KMS-11 (cell line): ENCODE measurements at regions not wholly inside any gene's neighbourhood (a gene's known extent, or its start where the extent isn't known, plus 50 kb on each side); places are given as distances from the start of the nearest gene placed in this dataset.

Experiments used
- H2AFZ ChIP-seq: fragments of 200-600 bp; sonication (generic); 2 replicates; pipeline ENCODE4 v1.6.1; 2016; ENCODE audit warnings: antibody characterized with exemption, mixed run types, low read depth
- H3K27ac ChIP-seq: fragments of 200-600 bp; sonication (generic); 2 replicates; pipeline ENCODE4 v1.6.1; 2016; ENCODE audit warnings: mild to moderate bottlenecking, mixed run types
- H3K27me3 ChIP-seq: fragments of 200-600 bp; sonication (generic); 2 replicates; pipeline ENCODE4 v1.6.1; 2017; ENCODE audit warnings: mild to moderate bottlenecking, low read depth, mixed run types, moderate library complexity; ENCODE audit not compliant: insufficient read depth
- H3K36me3 ChIP-seq: fragments of 200-600 bp; sonication (generic); 2 replicates; pipeline ENCODE4 v1.6.1; 2017; ENCODE audit warnings: mild to moderate bottlenecking, mixed run types; ENCODE audit not compliant: insufficient read depth
- H3K4me1 ChIP-seq: fragments of 200-600 bp; sonication (generic); 2 replicates; pipeline ENCODE4 v1.6.1; 2016; ENCODE audit warnings: mild to moderate bottlenecking, low read depth, mixed run types; ENCODE audit not compliant: poor library complexity, severe bottlenecking
- H3K4me2 ChIP-seq: fragments of 200-600 bp; sonication (generic); 2 replicates; pipeline ENCODE4 v1.7.0; 2016; ENCODE audit warnings: mild to moderate bottlenecking, mixed run types
- H3K4me3 ChIP-seq: fragments of 200-600 bp; sonication (generic); IDR thresholded peaks from 2 replicates; pipeline ENCODE4 v1.6.1; 2017; ENCODE audit warnings: low read depth, low read length, mixed read lengths; ENCODE audit not compliant: insufficient read depth
- H3K79me2 ChIP-seq: fragments of 200-600 bp; sonication (generic); 2 replicates; pipeline ENCODE4 v1.6.1; 2016; ENCODE audit warnings: low read depth, mixed run types; ENCODE audit not compliant: insufficient read depth
- H3K9ac ChIP-seq: fragments of 200-600 bp; sonication (generic); 2 replicates; pipeline ENCODE4 v1.6.1; 2016; ENCODE audit warnings: mild to moderate bottlenecking, mixed run types
- H4K20me1 ChIP-seq: fragments of 200-600 bp; sonication (generic); 2 replicates; pipeline ENCODE4 v1.6.1; 2016; ENCODE audit warnings: mild to moderate bottlenecking, mixed run types; ENCODE audit not compliant: insufficient read depth
- CTCF ChIP-seq: fragments of 200-600 bp; sonication (generic); conservative IDR thresholded peaks from 2 replicates; pipeline ENCODE4 v1.6.1; 2017; ENCODE audit warnings: low read depth, mild to moderate bottlenecking, antibody characterized with exemption, low read length, moderate library complexity, mixed read lengths

GRCh38 chrX:109848461-109849050 lies 115.5 kb upstream of the ACSL4 start:
- no peaks in the 10 kb centered on the region for H4K20me1 ChIP-seq
- H3K36me3 ChIP-seq, result no peaks in the 10 kb centered on the region
- H2AFZ ChIP-seq, result no peak overlapping the region
- no peaks in the 10 kb centered on the region for H3K27me3 ChIP-seq
- H3K79me2 ChIP-seq, result no peaks in the 10 kb centered on the region
- TF ChIP-seq CTCF, result no peak
- no peak overlapping the region for H3K4me2 ChIP-seq
- no peaks in the 10 kb centered on the region for H3K4me1 ChIP-seq
- no peak overlapping the region for H3K4me3 ChIP-seq
- H3K27ac ChIP-seq, result no peak overlapping the region
- no peak overlapping the region for H3K9ac ChIP-seq

GRCh38 chrX:109854096-109854495 lies 121.0 kb upstream of the ACSL4 start:
- no peaks in the 10 kb centered on the region for H3K79me2 ChIP-seq
- no peaks in the 10 kb centered on the region for H3K4me1 ChIP-seq
- TF ChIP-seq CTCF, result no peak
- H3K27ac ChIP-seq, result no peak overlapping the region
- no peak overlapping the region for H3K9ac ChIP-seq
- H3K36me3 ChIP-seq, result no peaks in the 10 kb centered on the region
- H3K4me3 ChIP-seq, result no peak overlapping the region
- no peaks in the 10 kb centered on the region for H4K20me1 ChIP-seq
- H3K27me3 ChIP-seq, result no peaks in the 10 kb centered on the region
- H2AFZ ChIP-seq, result no peak overlapping the region
- no peak overlapping the region for H3K4me2 ChIP-seq

- Histone ChIP-seq H3K4me3 (no peak overlapping the region), H3K27me3 (no peaks in the 10 kb centered on the region), H3K79me2 (no peaks in the 10 kb centered on the region), H3K4me1 (no peaks in the 10 kb centered on the region), H4K20me1 (no peaks in the 10 kb centered on the region), H3K4me2 (no peak overlapping the region), H3K36me3 (no peaks in the 10 kb centered on the region), H3K27ac (no peak overlapping the region), H3K9ac (no peak overlapping the region), H2AFZ (no peak overlapping the region)
- no peak for TF ChIP-seq CTCF
Measured at GRCh38 chrX:109855501-109855900, 122.4 kb upstream of the ACSL4 start.

GRCh38 chrX:109856974-109857373 lies 123.9 kb upstream of the ACSL4 start:
- no peak overlapping the region for H2AFZ ChIP-seq
- no peaks in the 10 kb centered on the region for H3K4me1 ChIP-seq
- TF ChIP-seq CTCF, result peak; percentile 81
- no peaks in the 10 kb centered on the region for H4K20me1 ChIP-seq
- H3K9ac ChIP-seq, result no peak overlapping the region
- no peaks in the 10 kb centered on the region for H3K36me3 ChIP-seq
- H3K27me3 ChIP-seq, result no peaks in the 10 kb centered on the region
- no peak overlapping the region for H3K27ac ChIP-seq
- H3K4me2 ChIP-seq, result no peak overlapping the region
- H3K4me3 ChIP-seq, result no peak overlapping the region
- no peaks in the 10 kb centered on the region for H3K79me2 ChIP-seq
